HG03159 (cell line): ENCODE measurements at regions not wholly inside any gene's neighbourhood (a gene's known extent, or its start where the extent isn't known, plus 50 kb on each side); places are given as distances from the start of the nearest gene placed in this dataset.

ENCODE experiments used
- ATAC-seq: cut with Tn5 transposase; IDR thresholded peaks from one replicate; pipeline ENCODE4 v1.9.1; 2021; ENCODE audit warnings: mild to moderate bottlenecking, moderate library complexity; ENCODE audit not compliant: unreplicated experiment

GRCh38 chr2:176639016-176639343 is 369.7 kb downstream of the MTX2 start:
- ATAC-seq = no peak

DNA sequence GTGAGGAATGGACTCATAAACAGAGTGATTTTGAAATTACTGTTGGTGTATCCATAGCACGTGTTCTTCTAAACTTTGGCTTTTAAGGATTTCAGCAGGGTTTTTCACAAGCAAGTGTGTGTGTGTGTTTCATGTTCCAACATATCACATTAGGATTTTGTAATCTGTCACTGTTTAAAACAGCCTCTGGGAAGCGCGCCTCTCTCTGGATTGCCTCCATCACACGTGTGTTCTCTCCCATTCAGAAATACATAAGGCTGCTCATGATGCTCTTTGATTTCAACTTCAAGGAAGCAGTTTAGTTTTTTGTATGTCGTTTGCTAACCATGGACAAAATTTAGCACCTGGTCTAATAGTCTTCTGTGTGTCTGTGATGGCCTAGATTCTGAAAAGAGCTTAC is 370.4 kb downstream of the MTX2 start:
- ATAC-seq = no peak

DNA sequence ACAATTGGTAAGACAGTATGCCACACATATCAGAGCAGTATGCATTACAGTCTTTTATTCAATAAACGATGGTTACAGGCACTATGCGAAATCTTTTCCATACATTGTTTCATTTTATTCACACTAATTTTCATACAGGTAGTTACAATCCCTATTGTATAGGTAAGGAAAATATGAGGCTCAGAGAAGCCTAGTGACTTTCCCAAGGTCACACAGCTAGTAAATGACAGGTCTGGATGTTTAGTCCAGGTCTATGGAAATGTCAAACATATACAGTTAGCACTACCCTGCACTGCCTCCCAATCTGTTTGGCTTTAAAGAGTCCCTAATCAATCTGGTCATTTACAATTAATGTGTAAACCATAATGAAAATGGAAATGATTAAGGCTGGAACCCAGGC is 372.2 kb downstream of the MTX2 start:
- no peak for ATAC-seq

GRCh38 chr2:176642074-176642473 is 372.8 kb downstream of the MTX2 start:
- no peak for ATAC-seq

GRCh38 chr2:176643646-176644045 is 374.4 kb downstream of the MTX2 start:
- no peak for ATAC-seq

DNA sequence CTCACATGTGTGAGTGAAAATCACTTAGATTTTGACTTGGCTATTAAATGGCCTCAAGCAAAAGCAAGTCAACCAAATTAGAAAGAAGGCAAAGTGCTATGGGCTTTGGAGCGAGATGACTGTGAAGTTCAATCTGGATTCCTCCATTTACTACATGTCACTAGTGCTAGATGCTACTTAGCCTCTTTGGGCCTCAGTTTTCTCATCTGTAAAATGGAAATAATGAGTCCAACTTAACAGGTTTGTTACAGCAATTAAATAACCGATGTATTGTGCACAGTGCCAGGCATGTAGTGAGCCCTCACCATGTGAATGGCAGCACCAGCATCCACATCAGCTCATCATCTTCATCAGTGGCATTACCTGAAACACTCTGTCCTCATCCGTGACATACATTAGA is 376.3 kb downstream of the MTX2 start:
- no peak for ATAC-seq

GRCh38 chr2:176646033-176646615 is 376.9 kb downstream of the MTX2 start:
- no peak for ATAC-seq

- ATAC-seq = no peak
These were observed 378.3 kb downstream of the MTX2 start for GRCh38 chr2:176647325-176648165.

- ATAC-seq = no peak
These were observed 379.6 kb downstream of the MTX2 start for GRCh38 chr2:176648700-176649297.

DNA sequence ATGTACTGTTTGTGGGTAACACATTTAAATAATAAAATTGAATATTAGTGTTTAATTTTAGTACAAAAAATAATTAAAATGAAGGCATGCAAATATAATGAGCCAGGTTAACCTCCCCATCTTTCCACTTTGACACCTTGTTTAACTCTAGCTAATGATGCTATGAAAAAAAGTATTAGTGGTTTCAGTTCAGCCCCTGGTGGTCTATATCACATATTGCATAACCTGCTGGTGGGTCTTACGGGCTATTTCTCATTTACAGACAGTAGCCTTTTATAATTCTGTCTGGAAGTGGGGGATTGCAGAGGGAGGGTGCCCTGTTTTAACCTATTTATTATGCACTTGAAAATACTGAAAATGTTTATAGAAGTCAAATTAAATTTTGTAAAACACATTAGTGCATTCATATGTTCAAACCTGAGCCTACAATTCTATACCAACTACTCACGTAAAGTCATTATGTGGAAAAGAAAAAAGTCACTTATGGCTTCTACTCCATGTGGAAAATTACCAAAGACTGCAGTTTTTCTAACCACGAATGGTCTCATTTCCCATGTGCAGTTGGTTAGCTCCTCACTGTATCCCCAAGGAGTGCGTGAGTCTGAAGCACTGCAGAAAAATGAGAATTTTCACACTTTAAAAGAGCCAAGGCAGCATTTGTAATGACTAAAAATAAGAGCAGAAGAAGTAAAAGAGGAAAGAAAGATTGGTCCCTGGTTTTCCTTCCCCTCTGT is 381.0 kb downstream of the MTX2 start:
- ATAC-seq = no peak

DNA sequence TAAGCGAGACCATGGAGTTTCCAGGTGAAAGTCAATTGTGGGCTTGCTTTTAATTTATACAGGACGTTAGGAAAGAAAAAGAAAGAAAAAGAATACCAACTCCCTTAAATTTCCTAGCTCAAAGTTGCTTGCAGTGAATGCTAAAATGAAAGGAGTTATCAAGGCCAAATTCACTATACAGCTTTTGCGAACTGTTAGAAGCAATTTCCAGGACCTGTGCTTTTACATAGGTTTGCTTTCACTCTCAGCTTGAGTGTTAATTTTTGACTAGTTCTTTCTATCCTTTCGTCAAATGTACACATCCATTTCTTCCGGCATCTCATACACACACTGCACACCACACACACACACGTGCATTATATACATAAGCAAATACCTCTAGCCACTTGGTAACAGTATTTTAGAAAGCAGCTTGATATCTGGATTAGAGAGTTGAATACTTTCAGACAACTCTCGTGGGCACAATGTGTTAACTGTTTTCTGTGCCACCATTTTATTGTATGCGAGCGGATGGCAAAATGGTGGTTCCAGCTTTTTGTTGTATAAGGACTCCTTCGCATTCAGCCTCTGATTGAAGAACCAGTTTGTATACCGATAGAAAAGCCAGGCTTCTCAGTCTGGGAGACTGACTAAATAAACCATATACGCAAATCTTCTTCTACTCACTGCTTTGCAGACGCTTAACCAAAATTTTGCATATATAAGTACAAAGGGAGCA is 381.8 kb downstream of the MTX2 start:
- no peak for ATAC-seq

- ATAC-seq = peak; percentile 60
These were observed 383.3 kb downstream of the MTX2 start for GRCh38 chr2:176652300-176653182.

DNA sequence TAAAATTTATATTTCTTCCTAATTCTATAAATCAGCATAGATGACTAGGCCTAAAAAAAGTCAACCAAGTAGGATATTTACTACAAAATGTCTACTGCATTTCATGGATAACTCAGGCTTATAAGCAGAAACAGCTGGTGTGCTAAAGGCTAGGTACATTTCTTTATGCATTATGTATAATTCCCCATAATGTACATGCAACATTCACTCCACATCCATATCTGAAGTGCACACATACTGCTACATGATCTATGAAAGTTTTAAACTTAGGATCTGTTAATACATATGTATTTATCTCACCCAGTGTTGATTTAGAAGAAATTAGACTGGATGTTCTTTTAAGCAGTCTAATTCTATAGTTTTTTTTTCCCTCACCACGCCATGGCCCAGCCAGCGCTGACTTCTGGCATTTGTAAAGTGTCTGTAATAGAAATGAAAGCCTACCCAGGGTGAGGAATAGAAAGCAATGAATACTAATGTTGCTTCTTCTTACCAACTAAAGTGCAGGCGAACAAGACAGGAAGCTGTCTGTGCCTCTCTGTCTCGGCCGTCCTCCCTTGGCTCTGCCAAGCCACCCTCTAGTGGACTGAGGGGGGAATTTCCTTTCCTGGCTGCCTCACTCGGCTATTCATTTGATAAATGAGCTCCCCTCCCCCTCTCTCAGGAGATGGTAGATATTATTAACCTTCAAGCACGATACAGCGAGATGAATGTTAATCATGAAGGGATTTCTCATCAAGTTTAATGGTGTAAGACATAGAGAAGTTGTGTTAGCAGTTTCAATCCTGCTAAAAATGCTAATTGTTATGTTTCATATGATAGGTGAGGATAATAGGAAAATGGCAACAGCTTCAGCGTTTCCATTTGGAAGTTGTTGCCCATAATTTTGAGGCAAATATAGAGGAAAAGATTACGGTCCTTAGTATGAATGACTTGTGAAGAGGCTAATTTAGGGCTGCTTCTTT is 384.5 kb downstream of the MTX2 start:
- ATAC-seq = peak; percentile 75

DNA sequence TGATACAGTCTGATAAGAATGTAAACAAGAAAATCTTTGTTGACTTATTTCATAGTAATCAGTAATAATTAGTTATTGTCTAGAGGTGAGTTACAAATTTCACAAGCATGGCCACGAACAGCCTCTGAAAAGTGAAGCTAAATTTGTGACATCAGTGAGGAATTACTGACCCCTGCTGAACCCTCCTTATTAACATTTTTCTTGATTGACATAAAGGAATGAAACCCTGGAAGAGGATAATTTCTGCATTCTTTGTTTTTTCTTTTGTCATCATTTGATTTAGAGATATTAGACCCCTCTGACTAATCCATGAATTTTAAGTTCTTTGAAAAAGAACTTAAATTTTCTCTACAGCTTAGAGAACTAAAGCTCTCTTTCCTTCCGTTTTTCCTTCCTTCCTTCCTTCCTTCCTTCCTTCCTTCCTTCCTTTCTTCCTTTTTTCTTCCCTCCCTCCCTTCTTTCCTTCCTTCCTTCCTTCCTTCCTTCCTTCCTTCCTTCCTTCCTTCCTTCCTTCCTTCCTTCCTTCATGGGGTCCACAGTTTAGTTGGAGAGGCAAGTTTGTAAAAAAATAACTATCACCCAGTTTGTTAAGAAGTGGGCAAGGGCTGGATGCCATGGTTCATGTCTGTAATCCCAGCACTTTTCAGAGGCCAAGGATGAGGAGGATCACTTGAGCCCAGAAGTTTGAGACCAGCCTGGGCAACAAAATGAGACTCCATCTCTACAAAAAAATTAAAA is 387.0 kb downstream of the MTX2 start:
- ATAC-seq = no peak

DNA sequence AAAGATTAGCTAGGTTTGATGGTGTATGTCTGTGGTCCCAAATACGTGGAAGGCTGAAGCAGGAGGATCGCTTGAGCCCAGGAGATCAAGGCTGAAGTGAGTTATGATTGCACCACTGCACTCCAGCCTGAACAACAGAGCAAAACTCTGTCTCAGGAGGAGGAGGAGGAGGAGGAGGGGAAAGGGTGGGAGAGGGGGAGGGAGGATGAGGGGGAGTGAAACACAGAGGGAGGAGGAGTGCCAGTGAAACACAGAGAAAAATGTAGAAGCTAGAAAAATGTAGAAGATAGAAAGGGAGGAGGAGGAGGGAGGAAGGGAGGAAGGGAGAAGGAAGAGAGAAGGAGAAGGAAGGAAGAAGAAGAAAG is 387.5 kb downstream of the MTX2 start:
- no peak for ATAC-seq

DNA sequence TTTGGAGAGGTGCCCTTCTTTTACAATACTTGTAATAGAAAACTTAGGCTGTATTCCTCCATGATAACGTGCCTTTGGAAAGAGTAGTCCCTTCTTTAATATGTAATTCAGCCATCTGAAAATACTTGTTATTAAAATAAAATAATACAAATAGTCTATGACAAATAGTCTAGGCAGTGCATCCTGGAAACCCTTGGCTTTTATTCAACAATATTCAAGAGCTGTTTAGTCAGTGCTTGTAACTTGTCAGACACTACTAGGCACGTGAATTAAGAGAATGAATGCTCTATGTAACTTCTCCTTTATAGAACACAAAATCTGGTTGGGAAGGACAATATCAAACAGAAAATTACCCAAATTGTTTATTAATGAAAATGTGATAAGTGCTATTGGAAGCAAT is 388.2 kb downstream of the MTX2 start:
- no peak for ATAC-seq

- no peak for ATAC-seq
These were observed 389.5 kb downstream of the MTX2 start for GRCh38 chr2:176658708-176659107.

GRCh38 chr2:176662753-176663152 is 393.5 kb downstream of the MTX2 start:
- no peak for ATAC-seq
